SU-DHL-6 (cell line): ENCODE measurements at regions not wholly inside any gene's neighbourhood (a gene's known extent, or its start where the extent isn't known, plus 50 kb on each side); places are given as distances from the start of the nearest gene placed in this dataset.

ENCODE experiments used
- H2AFZ ChIP-seq: fragments of 200-600 bp; sonication (generic); 2 replicates; pipeline ENCODE4 v1.6.1; 2014; ENCODE audit warnings: low read depth, mild to moderate bottlenecking, moderate library complexity, mixed read lengths, antibody characterized with exemption, low read length; ENCODE audit not compliant: severe bottlenecking
- H3F3A ChIP-seq: fragments of 200-600 bp; shearing (Covaris generic); 2 replicates; pipeline ENCODE4 v1.6.0; 2016; ENCODE audit warnings: antibody characterized with exemption, mild to moderate bottlenecking; ENCODE audit not compliant: insufficient read depth
- H3K27ac ChIP-seq: fragments of 200-600 bp; sonication (generic); 2 replicates; pipeline ENCODE4 v1.5.1; 2016; ENCODE audit warnings: low read depth, mild to moderate bottlenecking, low read length, moderate library complexity, mixed read lengths
- H3K27me3 ChIP-seq: fragments of 200-600 bp; sonication (generic), shearing (Covaris generic); 2 replicates; pipeline ENCODE4 v1.6.0; 2014; ENCODE audit warnings: mild to moderate bottlenecking, low read length
- H3K36me3 ChIP-seq: fragments of 200-600 bp; sonication (generic); 2 replicates; pipeline ENCODE4 v1.6.1; 2014; ENCODE audit warnings: mild to moderate bottlenecking, low read length, mixed read lengths
- H3K4me2 ChIP-seq: fragments of 300-600, 200-600 bp; shearing (Covaris generic), sonication (generic); 2 replicates; pipeline ENCODE4 v1.6.0; 2014; ENCODE audit warnings: low read length, low read depth, mild to moderate bottlenecking; ENCODE audit not compliant: poor library complexity, severe bottlenecking
- H3K4me3 ChIP-seq: fragments of 200-600 bp; sonication (generic); 2 replicates; pipeline ENCODE4 v1.5.1; 2014; ENCODE audit warnings: antibody characterized with exemption, low read length, mild to moderate bottlenecking, mixed read lengths; ENCODE audit not compliant: insufficient read depth, poor library complexity, severe bottlenecking
- H3K79me2 ChIP-seq: fragments of 200-600 bp; sonication (generic); 2 replicates; pipeline ENCODE4 v1.6.1; 2014; ENCODE audit warnings: mild to moderate bottlenecking, low read length, moderate library complexity; ENCODE audit not compliant: insufficient read depth
- H3K9ac ChIP-seq: fragments of 200-600 bp; sonication (generic); 2 replicates; pipeline ENCODE4 v1.7.0; 2014; ENCODE audit warnings: mild to moderate bottlenecking, low read length
- H3K9me2 ChIP-seq: fragments of 200-600 bp; sonication (generic); replicated peaks from 2 replicates; pipeline ENCODE4 v1.6.1; 2014; ENCODE audit warnings: low read length; ENCODE audit not compliant: insufficient read depth
- H3K9me3 ChIP-seq: fragments of 200-600 bp; sonication (generic); 2 replicates; pipeline ENCODE4 v1.6.1; 2014; ENCODE audit warnings: low read length, mixed read lengths; ENCODE audit not compliant: insufficient read depth
- H4K20me1 ChIP-seq: fragments of 200-600 bp; sonication (generic); 2 replicates; pipeline ENCODE4 v1.6.1; 2014; ENCODE audit warnings: low read depth, mild to moderate bottlenecking, antibody characterized with exemption, low read length, moderate library complexity, mixed read lengths
- CTCF ChIP-seq: fragments of 200-600 bp; sonication (generic); IDR thresholded peaks from one replicate; pipeline ENCODE4 v1.5.1; 2017; ENCODE audit warnings: antibody characterized with exemption, mild to moderate bottlenecking, low read length, moderate library complexity; ENCODE audit not compliant: insufficient read depth, poor library complexity, severe bottlenecking
- EZH2phosphoT487 ChIP-seq: fragments of 200-600 bp; sonication (generic), shearing (Covaris generic); conservative IDR thresholded peaks from 2 replicates; pipeline ENCODE4 v1.6.1; 2018; ENCODE audit warnings: mild to moderate bottlenecking, antibody characterized with exemption, low read length, moderate library complexity, mixed read lengths

DNA sequence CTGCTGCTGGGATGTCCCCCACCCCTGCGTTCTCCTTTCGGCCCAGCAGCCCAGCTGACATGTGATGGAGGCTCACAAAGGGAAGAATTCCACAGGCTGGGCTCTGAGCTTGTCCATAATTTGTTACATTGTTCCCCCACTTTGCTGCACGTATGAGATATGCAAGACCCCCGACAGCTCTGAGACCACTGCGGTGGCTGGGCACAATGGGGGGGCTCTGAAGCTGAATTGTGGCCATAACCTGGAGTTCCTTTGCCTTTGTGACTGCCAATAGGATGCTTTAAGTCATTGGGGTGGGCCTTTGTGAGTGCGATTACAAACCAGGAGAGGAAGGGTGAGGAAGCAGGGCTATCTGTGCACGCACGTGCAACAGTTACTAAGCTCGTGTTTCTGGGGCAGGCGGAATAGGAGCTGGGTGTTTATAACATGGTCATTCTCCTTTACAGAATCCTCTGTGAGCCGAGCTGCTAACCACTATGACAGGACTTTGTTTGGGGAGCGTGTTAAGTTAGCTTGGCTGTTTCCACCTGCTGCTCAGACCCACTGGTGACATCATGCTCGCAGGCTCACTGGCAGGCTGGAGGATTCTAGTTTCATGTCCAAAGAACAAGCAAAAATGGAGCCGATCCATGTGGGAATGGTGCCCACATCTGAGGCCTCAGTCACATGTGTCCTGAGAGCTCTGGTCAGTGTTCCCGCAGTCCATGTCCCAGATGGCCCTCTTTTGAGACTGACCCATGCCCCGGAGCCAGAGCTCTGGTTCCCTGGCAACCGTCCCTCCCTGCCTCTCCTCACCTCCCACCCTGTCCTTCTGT lies 208.3 kb upstream of the SALL1 start:
- Histone ChIP-seq H3K36me3 (no peaks in the 10 kb centered on the region), H3K79me2 (no peaks in the 10 kb centered on the region), H4K20me1 (no peaks in the 10 kb centered on the region), H2AFZ (no peak overlapping the region), H3K4me2 (no peak overlapping the region), H3F3A (no peaks in the 10 kb centered on the region), H3K9ac (no peak overlapping the region), H3K27me3 (no peaks in the 10 kb centered on the region), H3K4me3 (no peak overlapping the region), H3K9me3 (no peaks in the 10 kb centered on the region), H3K27ac (no peak overlapping the region), H3K9me2 (no peaks in the 10 kb centered on the region)
- no peak for TF ChIP-seq EZH2phosphoT487
- no peak for TF ChIP-seq CTCF

- Histone ChIP-seq H3K9me3 (no peaks in the 10 kb centered on the region), H3K9ac (no peak overlapping the region), H4K20me1 (no peaks in the 10 kb centered on the region), H3K9me2 (no peaks in the 10 kb centered on the region), H3K36me3 (no peaks in the 10 kb centered on the region), H2AFZ (no peak overlapping the region), H3K4me2 (no peak overlapping the region), H3K27me3 (no peaks in the 10 kb centered on the region), H3F3A (no peaks in the 10 kb centered on the region), H3K4me3 (no peak overlapping the region), H3K79me2 (no peaks in the 10 kb centered on the region), H3K27ac (no peak overlapping the region)
- TF ChIP-seq EZH2phosphoT487 (no peak), CTCF (no peak)
Observed at GRCh38 chr16:51357839-51358238, 206.8 kb upstream of the SALL1 start.

GRCh38 chr16:51355875-51356274 lies 204.8 kb upstream of the SALL1 start:
- H3K36me3 ChIP-seq, result no peaks in the 10 kb centered on the region
- H3K9me3 ChIP-seq, result no peaks in the 10 kb centered on the region
- H4K20me1 ChIP-seq, result no peaks in the 10 kb centered on the region

More at GRCh38 chr16:51355875-51356274, 204.8 kb upstream of the SALL1 start:
- H3K27me3 ChIP-seq, result no peaks in the 10 kb centered on the region
- no peaks in the 10 kb centered on the region for H3K79me2 ChIP-seq
- no peak overlapping the region for H3K4me2 ChIP-seq
- no peaks in the 10 kb centered on the region for H3K9me2 ChIP-seq
- TF ChIP-seq CTCF, result no peak
- no peak for TF ChIP-seq EZH2phosphoT487
- no peak overlapping the region for H3K27ac ChIP-seq
- H2AFZ ChIP-seq, result no peak overlapping the region
- no peak overlapping the region for H3K9ac ChIP-seq
- H3K4me3 ChIP-seq, result no peak overlapping the region
- no peaks in the 10 kb centered on the region for H3F3A ChIP-seq
